ENCODE measurements at regions not wholly inside any gene's neighbourhood (a gene's known extent, or its start where the extent isn't known, plus 50 kb on each side); places are given as distances from the start of the nearest gene placed in this dataset.

GRCh38 chr7:24475166-24475961, 97.9 kb upstream of the PALS2 start:
- DNase-seq (ENCODE audit: low read depth): no peak

- DNase-seq (ENCODE audit: low read depth): no peak
These were observed 97.0 kb upstream of the PALS2 start for GRCh38 chr7:24476227-24476626.

GRCh38 chr7:24477398-24478136, 95.7 kb upstream of the PALS2 start:
- DNase-seq (ENCODE audit: low read depth): peak; percentile 81

GRCh38 chr7:24478137-24478655, 95.1 kb upstream of the PALS2 start:
- DNase-seq (ENCODE audit: low read depth): no peak

- no peak for DNase-seq (ENCODE audit: low read depth)
These were observed 92.8 kb upstream of the PALS2 start for GRCh38 chr7:24480501-24480900.

- DNase-seq (ENCODE audit: low read depth): no peak
These were observed 89.4 kb upstream of the PALS2 start for GRCh38 chr7:24483804-24484203.

GRCh38 chr7:24492576-24492975, 80.7 kb upstream of the PALS2 start:
- DNase-seq (ENCODE audit: low read depth): no peak

GRCh38 chr7:24494832-24495231, 78.4 kb upstream of the PALS2 start:
- no peak for DNase-seq (ENCODE audit: low read depth)

GRCh38 chr7:24496036-24496435, 77.2 kb upstream of the PALS2 start:
- no peak for DNase-seq (ENCODE audit: low read depth)

GRCh38 chr7:24498439-24498838, 74.8 kb upstream of the PALS2 start:
- DNase-seq (ENCODE audit: low read depth): no peak

- DNase-seq (ENCODE audit: low read depth): no peak
These were observed 73.4 kb upstream of the PALS2 start for GRCh38 chr7:24499871-24500270.

GRCh38 chr7:24500599-24500998, 72.7 kb upstream of the PALS2 start:
- DNase-seq (ENCODE audit: low read depth): no peak

- DNase-seq (ENCODE audit: low read depth): no peak
These were observed 72.2 kb upstream of the PALS2 start for GRCh38 chr7:24501009-24501408.

GRCh38 chr7:24501443-24502134, 71.7 kb upstream of the PALS2 start:
- no peak for DNase-seq (ENCODE audit: low read depth)

GRCh38 chr7:24502135-24502488, 71.1 kb upstream of the PALS2 start:
- no peak for DNase-seq (ENCODE audit: low read depth)

GRCh38 chr7:24503506-24503905, 69.7 kb upstream of the PALS2 start:
- DNase-seq (ENCODE audit: low read depth): no peak

GRCh38 chr7:24504040-24504439, 69.2 kb upstream of the PALS2 start:
- no peak for DNase-seq (ENCODE audit: low read depth)

- DNase-seq (ENCODE audit: low read depth): no peak
These were observed 68.4 kb upstream of the PALS2 start for GRCh38 chr7:24504836-24505235.

- DNase-seq (ENCODE audit: low read depth): no peak
These were observed 67.3 kb upstream of the PALS2 start for GRCh38 chr7:24505968-24506367.

GRCh38 chr7:24508316-24508715, 64.9 kb upstream of the PALS2 start:
- DNase-seq (ENCODE audit: low read depth): no peak

- DNase-seq (ENCODE audit: low read depth): no peak
These were observed 62.5 kb upstream of the PALS2 start for GRCh38 chr7:24510759-24511158.

GRCh38 chr7:24517166-24517565, 56.1 kb upstream of the PALS2 start:
- no peak for DNase-seq (ENCODE audit: low read depth)

Measured in amniotic epithelial cell (primary cell).